Naive B cell (primary cell): ENCODE measurements at regions not wholly inside any gene's neighbourhood (a gene's known extent, or its start where the extent isn't known, plus 50 kb on each side); places are given as distances from the start of the nearest gene placed in this dataset.
A peak's percentile ranks its signal among the peaks of the same experiment; 100 is the strongest.
"Not testable (repeated sequence)": the region's sequence is repeated elsewhere in the genome, so short reads cannot be mapped to it uniquely, and the experiment has no call there.

Source experiments
- ATAC-seq, 2 donors: fragments of 150-1000 bp; cut with Tn5 transposase; 2 replicates each; pipeline ENCODE4 v1.10.0; 2021; ENCODE audit warnings: low read depth in 2 of 2, mild to moderate bottlenecking in 2 of 2, moderate library complexity in 2 of 2
- DNase-seq: peaks from one replicate; pipeline ENCODE4 v3.0.0; 2022
- H3K27ac Mint-ChIP-seq, 6 donors: one replicate each; pipeline ENCODE4 v1.8.0; 2020 to 2022; ENCODE audit warnings: mild to moderate bottlenecking in 6 of 6, mixed read lengths in 6 of 6, moderate library complexity in 5 of 6, inconsistent platforms in 2 of 6
- H3K27me3 Mint-ChIP-seq, 3 donors: one replicate each; pipeline ENCODE4 v1.8.0; 2021 to 2022; ENCODE audit warnings: mixed read lengths in 3 of 3, mild to moderate bottlenecking in 1 of 3
- H3K36me3 Mint-ChIP-seq, 2 donors: one replicate each; pipeline ENCODE4 v1.8.0; 2020 to 2022; ENCODE audit warnings: mixed read lengths in 2 of 2, inconsistent platforms in 1 of 2, mild to moderate bottlenecking in 1 of 2
- H3K4me1 Mint-ChIP-seq, 3 donors: one replicate each; pipeline ENCODE4 v1.8.0; 2020 to 2022; ENCODE audit warnings: mixed read lengths in 3 of 3, inconsistent platforms in 1 of 3, mild to moderate bottlenecking in 1 of 3, moderate library complexity in 1 of 3
- H3K4me3 Mint-ChIP-seq, 8 donors: one replicate each; pipeline ENCODE4 v1.8.0; 2020 to 2022; ENCODE audit warnings: mild to moderate bottlenecking in 8 of 8, mixed read lengths in 8 of 8, moderate library complexity in 8 of 8, inconsistent platforms in 2 of 8
- H3K9me3 Mint-ChIP-seq, 7 donors: one replicate each; pipeline ENCODE4 v1.8.0; 2020 to 2022; ENCODE audit warnings: mixed read lengths in 7 of 7, mild to moderate bottlenecking in 5 of 7, inconsistent platforms in 2 of 7, moderate library complexity in 1 of 7

- not testable (repeated sequence) for H3K27ac Mint-ChIP-seq, H3K4me3 Mint-ChIP-seq, H3K36me3 Mint-ChIP-seq, DNase-seq, H3K4me1 Mint-ChIP-seq, ATAC-seq
- Mint-ChIP-seq H3K9me3 (peaks cover 4 to 28% (median 13%) of the 10 kb centered on the region in 7 donors), H3K27me3 (peaks cover 0 to 24% (median 3%) of the 10 kb centered on the region in 3 donors)
These were observed 335.0 kb upstream of the DNAJC19 start for GRCh38 chr3:181324516-181324915.

DNA sequence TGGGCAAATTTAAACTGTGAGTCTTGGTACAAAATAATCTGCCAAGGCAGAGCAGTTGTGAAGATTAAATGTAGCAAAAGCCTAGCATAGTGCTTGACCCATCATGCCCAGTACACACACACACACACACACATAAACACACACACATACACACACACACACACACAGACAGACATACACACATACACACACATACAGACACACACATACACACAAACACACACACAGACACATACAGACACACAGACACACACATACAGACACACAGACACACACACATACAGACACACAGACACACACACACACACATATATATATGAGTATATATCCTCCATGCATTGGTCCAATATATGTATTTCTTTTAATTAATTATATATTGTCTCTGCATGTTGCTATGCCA, 328.8 kb upstream of the DNAJC19 start:
- Mint-ChIP-seq H3K4me3 (no peak overlapping the region), H3K36me3 (no peaks in the 10 kb centered on the region), H3K9me3 (peaks cover 7 to 28% (median 14%) of the 10 kb centered on the region in 7 donors), H3K27me3 (peaks cover 0 to 11% (median 4%) of the 10 kb centered on the region in 3 donors), H3K4me1 (no peaks in the 10 kb centered on the region), H3K27ac (no peak overlapping the region)
- DNase-seq (no peak), ATAC-seq (no peak)

GRCh38 chr3:181317508-181317907, 328.0 kb upstream of the DNAJC19 start:
- Mint-ChIP-seq H3K27me3 (peaks cover 0 to 5% (median 4%) of the 10 kb centered on the region in 3 donors), H3K9me3 (peaks cover 7 to 20% (median 10%) of the 10 kb centered on the region in 7 donors), H3K27ac (peak overlapping the region in 1 of 6 donors; percentile 49), H3K4me1 (no peaks in the 10 kb centered on the region), H3K4me3 (no peak overlapping the region), H3K36me3 (no peaks in the 10 kb centered on the region)
- DNase-seq (no peak), ATAC-seq (no peak)

GRCh38 chr3:181316482-181316881, 326.9 kb upstream of the DNAJC19 start:
- Mint-ChIP-seq H3K9me3 (peaks cover 0 to 15% (median 7%) of the 10 kb centered on the region in 7 donors), H3K4me3 (no peak overlapping the region), H3K36me3 (no peaks in the 10 kb centered on the region), H3K4me1 (peaks cover 0 to 4% (median 0%) of the 10 kb centered on the region in 3 donors), H3K27ac (no peak overlapping the region), H3K27me3 (peaks cover 0 to 4% (median 0%) of the 10 kb centered on the region in 3 donors)
- DNase-seq (no peak), ATAC-seq (no peak)

DNA sequence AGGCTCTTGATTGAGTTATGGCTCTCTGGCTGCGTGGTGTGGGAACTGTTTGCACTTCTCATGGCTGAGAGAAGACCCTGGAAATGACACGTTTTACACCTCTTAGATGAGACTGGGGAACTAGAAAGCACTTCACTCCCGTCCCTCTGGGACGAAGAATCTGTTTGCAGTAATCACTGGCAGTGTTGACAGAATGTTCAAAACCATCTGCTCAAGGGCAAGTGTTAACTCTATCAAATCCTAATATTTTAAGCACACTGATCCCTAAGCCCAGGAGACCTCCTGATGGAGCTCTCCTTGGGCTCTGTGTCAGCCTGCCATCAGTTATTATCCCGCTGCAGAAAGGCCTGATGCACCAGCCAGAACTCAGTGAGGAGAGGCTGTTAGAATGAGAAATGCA, 323.8 kb upstream of the DNAJC19 start:
- Mint-ChIP-seq H3K27me3 (peaks cover 0 to 2% (median 0%) of the 10 kb centered on the region in 3 donors), H3K4me3 (no peak overlapping the region), H3K36me3 (no peaks in the 10 kb centered on the region), H3K9me3 (peaks cover 0 to 6% (median 1%) of the 10 kb centered on the region in 7 donors), H3K27ac (no peak overlapping the region), H3K4me1 (peaks cover 0 to 5% (median 3%) of the 10 kb centered on the region in 3 donors)
- DNase-seq (no peak), ATAC-seq (no peak)

DNA sequence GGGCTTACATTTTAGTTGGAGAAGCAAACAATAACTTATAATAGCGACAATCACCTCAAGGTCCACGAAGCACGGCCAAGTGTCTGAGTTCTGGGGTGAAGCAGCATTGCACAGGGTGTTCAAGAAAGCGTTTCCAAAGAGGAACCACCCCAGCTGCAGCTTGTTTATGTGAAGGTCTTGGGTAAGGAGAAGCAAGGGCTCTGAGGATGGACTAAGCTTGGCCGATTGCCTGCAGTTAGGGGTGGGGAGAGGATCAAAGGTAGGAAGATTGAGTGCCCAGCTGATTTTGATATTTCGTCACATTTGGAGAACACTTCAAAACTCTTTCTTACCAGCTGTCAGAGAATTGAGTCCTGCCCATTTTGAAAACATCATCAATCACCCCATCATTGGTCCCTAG, 321.6 kb upstream of the DNAJC19 start:
- ATAC-seq: no peak
- Mint-ChIP-seq H3K36me3 (no peaks in the 10 kb centered on the region), H3K27ac (no peak overlapping the region)

DNA sequence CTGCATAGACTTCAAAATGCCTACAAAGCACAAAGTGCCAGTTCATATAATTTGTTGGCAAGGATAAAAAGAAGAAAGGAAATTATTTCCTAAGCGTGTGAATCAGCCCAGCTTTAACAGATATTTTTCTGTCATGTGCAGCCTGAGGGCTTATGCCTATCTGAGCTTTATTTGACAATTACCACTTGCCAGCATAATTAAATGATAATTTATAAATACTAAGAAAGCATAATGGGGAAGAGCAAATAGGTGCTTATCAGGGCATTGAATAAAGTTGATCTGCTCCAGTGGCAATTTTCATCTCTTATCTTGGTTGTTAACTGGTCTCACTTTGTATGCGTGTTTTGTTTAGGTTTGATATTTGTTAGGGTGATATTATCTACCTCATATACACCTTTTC, 313.4 kb upstream of the DNAJC19 start:
- DNase-seq (no peak), ATAC-seq (no peak)
- H3K4me3 Mint-ChIP-seq: no peak overlapping the region
- H3K27ac Mint-ChIP-seq: no peak overlapping the region
- no peaks in the 10 kb centered on the region for H3K4me1 Mint-ChIP-seq
- H3K27me3 Mint-ChIP-seq: peaks cover 3 to 14% (median 4%) of the 10 kb centered on the region in 3 donors
- H3K36me3 Mint-ChIP-seq: no peaks in the 10 kb centered on the region
- H3K9me3 Mint-ChIP-seq: peaks cover 0 to 9% (median 5%) of the 10 kb centered on the region in 7 donors

More for the DNA sequence above, 321.6 kb upstream of the DNAJC19 start:
- Mint-ChIP-seq H3K4me1 (peaks cover 0 to 5% (median 3%) of the 10 kb centered on the region in 3 donors), H3K4me3 (no peak overlapping the region), H3K27me3 (peaks cover 0 to 4% (median 0%) of the 10 kb centered on the region in 3 donors), H3K9me3 (peaks cover 0 to 12% (median 5%) of the 10 kb centered on the region in 7 donors)
- DNase-seq: no peak

DNA sequence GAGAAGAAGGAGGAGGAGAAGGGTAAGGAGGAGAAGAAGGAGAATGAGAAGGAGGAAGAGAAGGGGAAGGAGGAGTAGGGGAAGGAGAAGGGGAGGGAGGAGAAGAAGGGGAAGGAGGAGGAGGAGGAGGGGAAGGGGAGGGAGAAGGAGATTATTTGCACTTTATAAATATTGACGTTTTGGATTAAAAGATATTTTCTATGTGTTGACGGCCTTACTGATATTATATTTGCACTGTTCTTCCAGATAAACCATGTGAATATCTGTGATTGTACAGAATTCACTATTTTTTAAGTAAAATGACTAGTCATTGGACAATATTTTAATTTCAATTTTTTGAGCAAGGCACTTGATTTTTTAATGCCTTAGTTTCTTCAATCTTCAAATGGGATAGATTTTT, 310.5 kb upstream of the DNAJC19 start:
- H3K36me3 Mint-ChIP-seq: no peaks in the 10 kb centered on the region
- no peak for ATAC-seq
- H3K27me3 Mint-ChIP-seq: peaks cover 4 to 18% (median 5%) of the 10 kb centered on the region in 3 donors
- H3K4me3 Mint-ChIP-seq: no peak overlapping the region
- no peak for DNase-seq
- H3K27ac Mint-ChIP-seq: peak overlapping the region in 1 of 6 donors; percentile 3
- no peaks in the 10 kb centered on the region for H3K4me1 Mint-ChIP-seq
- peaks cover 0 to 2% (median 0%) of the 10 kb centered on the region in 7 donors for H3K9me3 Mint-ChIP-seq

DNA sequence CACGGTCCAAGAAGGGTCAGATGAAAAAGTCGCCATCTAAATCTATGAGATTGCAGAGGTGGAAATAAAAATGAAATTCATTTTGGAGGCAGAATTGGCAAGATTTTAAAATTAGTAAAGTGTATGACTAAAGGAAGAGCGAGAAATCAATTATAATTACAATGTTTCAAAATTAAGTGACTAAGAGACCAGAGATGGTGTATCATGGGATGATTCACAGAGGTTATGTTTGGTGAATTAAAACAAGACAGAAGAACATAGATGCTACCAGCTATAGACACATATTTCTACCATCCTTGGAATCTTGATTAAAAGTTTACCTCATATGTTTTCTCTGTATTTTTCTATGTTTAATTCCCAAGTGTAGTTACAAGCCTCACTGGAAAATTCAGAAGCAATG, 308.9 kb upstream of the DNAJC19 start:
- ATAC-seq: no peak
- peaks cover 0 to 2% (median 0%) of the 10 kb centered on the region in 7 donors for H3K9me3 Mint-ChIP-seq
- no peaks in the 10 kb centered on the region for H3K4me1 Mint-ChIP-seq
- DNase-seq: no peak
- H3K27me3 Mint-ChIP-seq: peaks cover 4 to 18% (median 5%) of the 10 kb centered on the region in 3 donors
- no peak overlapping the region for H3K4me3 Mint-ChIP-seq
- no peak overlapping the region for H3K27ac Mint-ChIP-seq
- H3K36me3 Mint-ChIP-seq: no peaks in the 10 kb centered on the region

DNA sequence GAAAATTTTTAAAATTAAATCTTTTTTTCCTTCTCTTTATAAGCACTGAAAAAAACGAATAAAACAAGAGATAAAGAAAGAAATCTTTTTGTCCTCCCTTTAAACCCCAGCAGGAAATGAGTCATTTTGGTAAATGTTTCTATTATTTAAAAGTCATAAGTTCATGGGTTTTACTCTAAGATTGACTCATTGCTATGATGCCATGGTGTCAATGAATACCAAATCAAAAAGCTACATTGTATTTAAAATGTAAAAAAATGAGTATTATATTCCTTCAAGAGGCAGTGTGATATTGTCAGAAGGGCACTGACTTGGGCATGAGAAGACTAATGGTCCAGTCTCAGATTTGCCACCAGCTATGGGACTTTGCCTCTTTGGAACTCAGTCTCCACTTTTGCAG, 303.4 kb upstream of the DNAJC19 start:
- Mint-ChIP-seq H3K4me1 (no peaks in the 10 kb centered on the region), H3K27me3 (peaks cover 2 to 5% (median 4%) of the 10 kb centered on the region in 3 donors), H3K36me3 (no peaks in the 10 kb centered on the region), H3K9me3 (peaks cover 0 to 2% (median 0%) of the 10 kb centered on the region in 7 donors), H3K4me3 (no peak overlapping the region), H3K27ac (no peak overlapping the region)
- DNase-seq (no peak), ATAC-seq (no peak)

DNA sequence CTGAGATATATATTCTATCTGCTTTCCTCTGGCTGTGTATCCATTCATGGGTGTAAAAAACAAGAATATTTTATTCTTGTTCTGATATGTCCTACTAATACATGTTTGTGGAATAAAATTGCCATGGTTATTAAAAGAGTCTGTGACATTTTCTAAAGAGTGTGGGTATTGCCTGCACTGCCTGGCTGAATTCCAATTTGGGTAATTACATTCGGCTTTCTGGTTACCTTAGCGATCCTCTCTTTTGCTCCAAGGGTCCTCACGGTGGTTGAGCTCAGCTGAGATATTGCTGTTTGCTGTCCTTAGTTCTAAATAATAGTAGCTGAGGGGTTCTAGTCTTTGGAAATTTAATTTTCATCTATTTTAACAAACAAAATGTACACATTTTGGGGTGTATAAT, 301.4 kb upstream of the DNAJC19 start:
- DNase-seq (no peak), ATAC-seq (no peak)
- H3K36me3 Mint-ChIP-seq: no peaks in the 10 kb centered on the region
- no peaks in the 10 kb centered on the region for H3K4me1 Mint-ChIP-seq
- no peak overlapping the region for H3K4me3 Mint-ChIP-seq
- H3K27me3 Mint-ChIP-seq: no peaks in the 10 kb centered on the region
- no peak overlapping the region for H3K27ac Mint-ChIP-seq
- H3K9me3 Mint-ChIP-seq: peaks cover 0 to under 1% (median 0%) of the 10 kb centered on the region in 7 donors

DNA sequence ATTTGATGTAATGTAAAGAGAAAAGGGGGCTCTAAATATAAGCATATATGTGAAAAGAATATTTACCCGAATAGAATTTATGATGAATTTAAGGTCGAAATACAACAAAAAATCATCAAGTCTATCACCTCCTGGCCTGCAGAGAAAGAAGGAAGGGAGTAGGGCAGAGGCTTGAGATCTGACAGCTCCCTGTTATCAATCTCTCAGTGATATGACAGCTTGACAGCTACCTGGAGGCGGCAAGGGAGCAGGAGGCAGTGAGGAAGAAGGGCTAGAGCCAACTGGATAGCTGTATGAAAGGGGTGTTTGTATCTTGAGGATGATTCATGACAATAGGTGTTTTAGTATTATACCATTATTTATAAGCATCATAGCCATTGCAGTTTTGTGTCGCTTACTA, 299.8 kb upstream of the DNAJC19 start:
- Mint-ChIP-seq H3K4me3 (no peak overlapping the region), H3K27me3 (no peaks in the 10 kb centered on the region), H3K4me1 (no peaks in the 10 kb centered on the region), H3K36me3 (no peaks in the 10 kb centered on the region), H3K27ac (no peak overlapping the region), H3K9me3 (no peaks in the 10 kb centered on the region)
- ATAC-seq (no peak), DNase-seq (no peak)

DNA sequence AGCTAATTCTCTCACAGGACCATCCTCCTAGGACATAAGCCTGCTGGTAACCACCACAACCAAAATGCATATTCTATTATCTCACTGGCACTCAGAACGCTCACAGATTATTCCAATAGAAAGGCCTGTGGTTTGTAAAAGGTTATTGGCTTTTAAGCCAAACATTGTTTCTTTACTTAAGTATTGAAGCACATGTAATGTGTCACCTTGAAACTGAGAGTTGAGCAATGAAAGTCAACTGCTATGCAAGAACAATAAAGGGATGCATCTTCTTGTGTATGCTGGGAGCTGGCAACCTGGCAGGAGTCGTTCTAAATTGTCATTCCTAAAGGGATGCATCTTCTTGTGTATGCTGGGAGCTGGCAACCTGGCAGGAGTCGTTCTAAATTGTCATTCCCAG, 298.6 kb upstream of the DNAJC19 start:
- no peak overlapping the region for H3K4me3 Mint-ChIP-seq
- H3K9me3 Mint-ChIP-seq: no peaks in the 10 kb centered on the region
- no peaks in the 10 kb centered on the region for H3K4me1 Mint-ChIP-seq
- no peak overlapping the region for H3K27ac Mint-ChIP-seq
- no peak for DNase-seq
- no peaks in the 10 kb centered on the region for H3K36me3 Mint-ChIP-seq
- no peak for ATAC-seq
- peaks cover 0 to 4% (median 1%) of the 10 kb centered on the region in 3 donors for H3K27me3 Mint-ChIP-seq

DNA sequence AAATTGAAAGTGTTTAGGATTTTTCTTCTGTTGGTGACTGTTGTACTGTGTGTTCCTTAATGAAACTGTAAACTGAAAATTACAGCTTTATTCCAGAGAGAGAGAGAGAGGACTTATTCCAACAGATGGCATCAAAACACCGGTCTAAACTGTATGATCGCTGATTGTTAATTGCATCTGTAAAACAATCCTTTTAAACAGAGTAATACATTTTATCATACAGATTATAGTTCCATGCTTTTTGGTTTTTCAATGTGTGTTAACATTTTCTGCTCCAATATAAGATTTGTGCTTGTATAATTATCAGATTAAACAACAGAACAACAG, 289.7 kb upstream of the DNAJC19 start:
- H3K36me3 Mint-ChIP-seq: no peaks in the 10 kb centered on the region
- H3K9me3 Mint-ChIP-seq: peaks cover 0 to 3% (median 0%) of the 10 kb centered on the region in 7 donors
- H3K27me3 Mint-ChIP-seq: peaks cover 9 to 24% (median 20%) of the 10 kb centered on the region in 3 donors
- no peak for DNase-seq
- no peak overlapping the region for H3K4me3 Mint-ChIP-seq
- no peak overlapping the region for H3K27ac Mint-ChIP-seq
- no peak for ATAC-seq
- no peaks in the 10 kb centered on the region for H3K4me1 Mint-ChIP-seq
